Right atrium auricular region (tissue), 2 donors: ENCODE measurements at regions not wholly inside any gene's neighbourhood (a gene's known extent, or its start where the extent isn't known, plus 50 kb on each side); places are given as distances from the start of the nearest gene placed in this dataset.
"Not testable (repeated sequence)": the region's sequence is repeated elsewhere in the genome, so short reads cannot be mapped to it uniquely, and the experiment has no call there.

Experiments
- DNase-seq: peaks from one replicate; pipeline ENCODE4 v3.0.0-alpha.2; 2019; ENCODE audit warnings: low spot score
- H3K27ac ChIP-seq, 2 donors: fragments of 200-600 bp; sonication (generic); 1 replicate in 1 of 2; 2 replicates in 1 of 2; pipeline ENCODE4 v1.5.1; 2016 to 2019
- H3K27me3 ChIP-seq, 2 donors: fragments of 200-600 bp; sonication (generic); one replicate each; pipeline versions ENCODE4 v1.5.1 to v1.6.0; 2017 to 2019
- H3K36me3 ChIP-seq: fragments of 200-600 bp; sonication (generic); one replicate; pipeline ENCODE4 v1.5.1; 2016
- H3K4me1 ChIP-seq, 2 donors: fragments of 200-600 bp; sonication (generic); one replicate each; pipeline versions ENCODE4 v1.5.1 to v1.6.0; 2017 to 2019
- H3K4me3 ChIP-seq, 2 donors: fragments of 200-600 bp; sonication (generic); 1 replicate in 1 of 2; 2 replicates in 1 of 2; pipeline ENCODE4 v1.5.1; 2017 to 2019; ENCODE audit warnings: mild to moderate bottlenecking in 1 of 2, moderate library complexity in 1 of 2
- H3K9me3 ChIP-seq, 2 donors: fragments of 200-600 bp; sonication (generic); one replicate each; pipeline ENCODE4 v1.5.1; 2019
- TF ChIP-seq, protein P1 (sequence below), 2 donors: fragments of 200-600 bp; sonication (generic); IDR thresholded peaks; one replicate each; pipeline ENCODE4 v1.5.1; 2019; ENCODE audit warnings: antibody characterized with exemption in 2 of 2

DNA sequence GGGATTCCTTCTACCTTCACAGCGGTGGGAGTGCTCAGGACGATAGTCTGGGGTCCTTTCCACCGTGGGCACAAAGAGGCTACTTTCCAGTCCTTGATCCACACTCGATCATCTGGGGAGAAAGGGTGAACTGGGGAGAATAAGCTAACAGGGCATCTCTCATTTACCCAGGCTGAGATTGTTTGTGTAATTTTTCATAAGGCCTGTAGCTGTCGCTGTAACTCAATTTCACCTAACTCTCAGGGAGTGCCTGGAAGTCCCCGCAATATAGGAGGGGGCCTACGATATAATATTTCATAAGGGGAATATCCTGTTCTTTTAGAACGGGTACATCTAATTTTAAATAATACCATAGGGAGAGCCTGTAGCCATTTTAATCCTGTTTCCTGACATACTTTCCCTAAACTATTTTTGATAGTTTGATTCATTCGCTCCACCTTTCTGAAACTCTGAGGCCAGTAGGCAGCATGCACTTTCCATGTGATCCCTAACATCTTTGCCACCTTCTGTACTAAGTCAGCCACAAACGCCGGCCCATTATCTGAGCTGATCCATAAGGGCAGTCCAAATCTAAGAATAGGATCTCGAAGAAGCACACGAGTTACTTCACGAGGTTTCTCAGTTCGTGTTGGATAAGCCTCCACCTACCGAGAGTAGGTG lies 127.2 kb upstream of the CCZ1B start:
- not testable (repeated sequence) for H3K4me1 ChIP-seq, H3K36me3 ChIP-seq, H3K4me3 ChIP-seq, H3K9me3 ChIP-seq, H3K27ac ChIP-seq, H3K27me3 ChIP-seq, DNase-seq
- TF ChIP-seq, protein P1, sequence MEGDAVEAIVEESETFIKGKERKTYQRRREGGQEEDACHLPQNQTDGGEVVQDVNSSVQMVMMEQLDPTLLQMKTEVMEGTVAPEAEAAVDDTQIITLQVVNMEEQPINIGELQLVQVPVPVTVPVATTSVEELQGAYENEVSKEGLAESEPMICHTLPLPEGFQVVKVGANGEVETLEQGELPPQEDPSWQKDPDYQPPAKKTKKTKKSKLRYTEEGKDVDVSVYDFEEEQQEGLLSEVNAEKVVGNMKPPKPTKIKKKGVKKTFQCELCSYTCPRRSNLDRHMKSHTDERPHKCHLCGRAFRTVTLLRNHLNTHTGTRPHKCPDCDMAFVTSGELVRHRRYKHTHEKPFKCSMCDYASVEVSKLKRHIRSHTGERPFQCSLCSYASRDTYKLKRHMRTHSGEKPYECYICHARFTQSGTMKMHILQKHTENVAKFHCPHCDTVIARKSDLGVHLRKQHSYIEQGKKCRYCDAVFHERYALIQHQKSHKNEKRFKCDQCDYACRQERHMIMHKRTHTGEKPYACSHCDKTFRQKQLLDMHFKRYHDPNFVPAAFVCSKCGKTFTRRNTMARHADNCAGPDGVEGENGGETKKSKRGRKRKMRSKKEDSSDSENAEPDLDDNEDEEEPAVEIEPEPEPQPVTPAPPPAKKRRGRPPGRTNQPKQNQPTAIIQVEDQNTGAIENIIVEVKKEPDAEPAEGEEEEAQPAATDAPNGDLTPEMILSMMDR (IDR thresholded peaks at IDR 0.05) = peak in 1 of 2 donors; percentile 58

DNA sequence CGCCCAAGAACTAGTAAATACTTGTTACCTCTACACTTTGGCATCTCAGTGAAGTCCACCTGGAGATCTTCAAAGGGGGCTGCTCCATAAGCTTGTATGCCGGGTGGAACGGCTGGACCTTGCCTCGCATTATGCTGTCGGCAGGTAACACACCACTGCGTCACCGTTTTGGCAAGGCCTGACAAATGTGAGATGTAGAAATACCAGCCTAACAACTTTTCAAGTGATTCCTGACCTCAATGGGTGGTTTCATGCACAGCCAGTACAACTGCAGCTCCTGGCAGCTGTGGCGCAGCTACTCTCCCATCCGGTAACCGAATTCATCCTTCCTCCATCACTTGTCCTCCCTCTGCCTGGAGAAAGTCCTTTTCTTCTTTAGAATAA lies 127.7 kb upstream of the CCZ1B start:
- DNase-seq = not testable (repeated sequence)

DNA sequence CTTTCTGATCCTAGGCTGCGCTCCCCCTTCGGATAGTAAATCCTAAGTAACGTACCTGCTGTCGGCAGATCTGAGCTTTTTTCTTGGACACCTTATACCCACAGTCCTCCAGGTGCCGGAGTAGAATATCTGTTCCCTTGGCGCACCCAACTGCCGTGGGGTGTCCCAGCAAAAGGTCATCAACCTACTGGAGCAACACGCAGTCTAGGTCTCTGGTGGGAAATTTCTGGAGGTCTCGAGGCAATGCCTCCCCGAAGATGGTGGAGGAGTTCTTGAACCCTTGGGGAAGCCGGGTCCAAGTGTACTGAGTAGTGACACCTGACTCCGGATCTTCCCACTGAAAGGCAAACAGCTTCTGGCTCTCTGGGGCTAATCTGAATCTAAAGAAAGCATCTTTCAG lies 129.3 kb upstream of the CCZ1B start:
- not testable (repeated sequence) for DNase-seq, H3K9me3 ChIP-seq, H3K27ac ChIP-seq, H3K27me3 ChIP-seq, H3K4me1 ChIP-seq, H3K4me3 ChIP-seq, H3K36me3 ChIP-seq

More for the DNA sequence above, 127.7 kb upstream of the CCZ1B start:
- H3K36me3 ChIP-seq, H3K4me1 ChIP-seq, H3K27ac ChIP-seq, H3K4me3 ChIP-seq, H3K9me3 ChIP-seq, H3K27me3 ChIP-seq: not testable (repeated sequence)

DNA sequence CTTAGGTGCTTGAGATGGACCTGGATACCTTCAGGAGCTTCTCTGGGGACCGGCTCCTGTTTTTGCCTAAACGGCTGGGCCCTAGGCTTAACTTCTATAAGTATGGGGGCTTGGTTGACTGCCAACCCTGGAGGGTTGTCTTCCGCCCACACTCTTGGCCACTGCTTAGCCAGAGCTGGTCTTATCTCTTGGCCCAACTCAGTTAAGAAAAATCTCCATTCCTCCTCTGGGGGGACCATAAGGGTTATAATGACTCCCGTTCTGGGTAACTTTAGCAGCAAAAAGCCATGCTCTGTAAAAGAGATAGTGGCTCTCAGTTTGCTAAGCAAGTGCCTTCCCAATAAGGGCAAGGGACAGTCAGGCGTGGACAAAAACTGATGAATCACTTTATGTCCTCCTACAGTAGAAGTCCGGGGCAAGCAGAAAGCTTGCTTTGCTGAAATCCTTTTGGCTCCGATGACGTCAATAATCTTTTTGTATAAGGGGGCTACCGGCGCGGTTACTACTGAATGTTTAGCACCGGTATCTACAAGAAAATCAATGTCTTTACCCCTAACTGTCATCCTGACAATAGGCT lies 130.0 kb upstream of the CCZ1B start:
- DNase-seq, H3K4me1 ChIP-seq, H3K27ac ChIP-seq, H3K36me3 ChIP-seq, H3K4me3 ChIP-seq, H3K27me3 ChIP-seq, H3K9me3 ChIP-seq: not testable (repeated sequence)

DNA sequence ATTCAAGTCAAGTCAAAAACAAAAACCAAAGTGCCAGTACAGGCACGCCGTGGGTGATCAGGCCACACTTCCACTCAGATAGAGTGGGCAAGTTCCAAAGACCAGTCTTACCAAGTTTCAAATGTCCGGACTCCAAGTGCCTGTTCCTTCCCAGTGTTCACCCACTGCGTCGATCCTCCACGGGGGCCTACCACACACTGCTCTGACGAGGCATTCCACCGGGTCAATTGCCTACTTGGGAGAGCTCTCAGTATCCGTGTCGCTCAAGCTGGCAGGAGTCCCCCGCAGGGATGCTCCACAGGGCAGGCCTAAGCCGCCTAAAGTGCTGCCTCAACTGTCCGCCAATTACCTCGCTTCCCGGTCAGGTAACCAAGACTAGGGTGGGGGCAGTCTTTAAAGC lies 132.3 kb upstream of the CCZ1B start:
- not testable (repeated sequence) for H3K4me1 ChIP-seq, H3K27me3 ChIP-seq

DNA sequence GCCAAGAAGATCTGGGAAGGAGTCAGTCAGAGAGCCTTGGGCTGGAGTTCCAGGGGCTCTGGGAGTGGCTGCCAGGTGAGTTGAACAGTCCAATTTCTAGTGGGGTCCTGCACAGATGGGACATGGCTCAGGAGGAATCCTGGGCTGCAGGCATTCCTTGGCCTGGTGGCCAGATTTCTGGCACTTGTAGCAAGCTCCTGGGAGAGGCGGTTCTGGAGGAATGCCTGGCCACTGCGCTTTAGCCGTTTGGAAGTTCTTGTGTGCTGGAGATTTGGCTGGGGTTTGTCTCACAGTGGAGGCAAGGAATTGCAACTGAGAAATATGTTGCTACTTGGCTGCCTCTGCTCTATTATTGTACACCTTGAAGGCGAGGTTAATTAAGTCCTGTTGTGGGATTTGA lies 133.9 kb upstream of the CCZ1B start:
- H3K4me3 ChIP-seq, H3K9me3 ChIP-seq, H3K27me3 ChIP-seq, DNase-seq, H3K36me3 ChIP-seq, H3K4me1 ChIP-seq, H3K27ac ChIP-seq: not testable (repeated sequence)

More for the DNA sequence above, 132.3 kb upstream of the CCZ1B start:
- not testable (repeated sequence) for H3K36me3 ChIP-seq, H3K27ac ChIP-seq, H3K9me3 ChIP-seq, DNase-seq, H3K4me3 ChIP-seq

DNA sequence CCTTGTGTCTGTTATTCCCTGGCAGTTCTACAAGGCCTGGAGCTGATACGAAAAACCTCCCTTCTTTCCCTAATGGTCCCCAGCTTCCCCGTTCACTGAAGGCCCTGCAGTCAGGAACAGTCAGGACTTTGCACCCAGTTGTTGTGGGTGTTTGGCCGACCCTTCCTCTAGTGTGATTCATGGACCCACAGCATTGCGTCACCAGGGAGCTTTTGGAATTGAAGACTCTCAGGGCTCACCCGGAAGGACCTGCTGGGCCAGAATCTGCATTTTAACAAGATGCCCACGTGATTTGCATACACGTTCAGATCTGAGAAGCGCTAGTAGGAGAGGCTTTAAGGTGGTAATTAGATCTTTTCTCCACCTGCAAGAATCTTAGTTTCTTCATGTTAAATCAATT lies 136.8 kb upstream of the CCZ1B start:
- not testable (repeated sequence) for H3K27me3 ChIP-seq, H3K36me3 ChIP-seq, H3K27ac ChIP-seq, H3K4me3 ChIP-seq, H3K9me3 ChIP-seq, H3K4me1 ChIP-seq, DNase-seq

DNA sequence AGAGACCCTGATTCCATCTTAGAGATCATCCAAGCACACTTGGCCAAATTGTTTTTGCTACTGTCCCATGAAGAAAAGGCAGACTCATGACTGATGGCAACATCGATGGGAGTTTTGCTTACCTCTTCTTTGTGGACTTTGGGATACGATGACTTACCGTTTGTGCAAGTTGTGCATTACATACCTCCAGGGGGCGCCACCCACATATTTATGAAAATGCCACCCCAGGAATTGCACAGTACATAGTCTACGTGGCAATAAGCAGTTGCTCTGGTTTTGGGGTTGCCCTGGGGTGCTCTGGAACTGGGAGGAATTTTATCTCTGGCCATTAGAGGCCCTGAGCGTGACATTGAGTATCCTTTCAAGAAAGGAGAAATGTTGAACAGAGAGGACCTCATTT lies 139.0 kb upstream of the CCZ1B start:
- H3K9me3 ChIP-seq, H3K27me3 ChIP-seq, H3K4me3 ChIP-seq, H3K4me1 ChIP-seq, H3K27ac ChIP-seq, H3K36me3 ChIP-seq: not testable (repeated sequence)
- DNase-seq = peak; percentile 70
- TF ChIP-seq, protein P1 (IDR thresholded peaks at IDR 0.05) = peak in 1 of 2 donors; percentile 39

DNA sequence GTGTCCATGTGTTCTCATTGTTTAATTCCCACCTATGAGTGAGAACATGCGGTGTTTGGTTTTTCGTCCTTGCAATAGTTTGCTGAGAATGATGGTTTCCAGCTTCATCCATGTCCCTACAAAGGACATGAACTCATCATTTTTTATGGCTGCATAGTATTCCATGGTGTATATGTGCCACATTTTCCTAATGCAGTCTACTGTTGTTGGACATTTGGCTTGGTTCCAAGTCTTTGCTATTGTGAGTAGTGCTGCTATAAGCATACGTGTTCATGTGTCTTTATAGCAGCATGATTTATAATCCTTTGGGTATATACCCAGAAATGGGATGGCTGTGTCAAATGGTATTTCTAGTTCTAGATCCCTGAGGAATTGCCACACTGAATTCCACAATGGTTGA lies 144.1 kb upstream of the CCZ1B start:
- H3K4me3 ChIP-seq, H3K27ac ChIP-seq, H3K4me1 ChIP-seq, H3K9me3 ChIP-seq, DNase-seq, H3K36me3 ChIP-seq, H3K27me3 ChIP-seq: not testable (repeated sequence)

DNA sequence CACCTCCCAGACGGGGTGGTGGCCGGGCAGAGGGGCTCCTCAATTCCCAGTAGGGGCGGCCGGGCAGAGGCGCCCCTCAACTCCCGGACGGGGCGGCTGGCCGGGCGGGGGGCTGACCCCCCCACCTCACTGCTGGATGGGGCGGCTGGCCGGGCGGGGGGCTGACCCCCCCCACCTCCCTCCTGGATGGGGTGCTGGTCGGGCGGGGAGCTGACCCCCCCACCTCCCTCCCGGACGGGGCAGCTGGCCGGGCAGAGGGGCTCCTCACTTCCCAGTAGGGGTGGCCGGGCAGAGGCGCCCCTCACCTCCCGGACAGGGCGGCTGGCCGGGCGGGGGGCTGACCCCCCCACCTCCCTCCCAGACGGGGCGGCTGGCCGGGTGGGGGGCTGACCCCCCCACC lies 148.8 kb upstream of the CCZ1B start:
- not testable (repeated sequence) for H3K4me1 ChIP-seq, DNase-seq, H3K36me3 ChIP-seq, H3K4me3 ChIP-seq, H3K27me3 ChIP-seq, H3K9me3 ChIP-seq, H3K27ac ChIP-seq

DNA sequence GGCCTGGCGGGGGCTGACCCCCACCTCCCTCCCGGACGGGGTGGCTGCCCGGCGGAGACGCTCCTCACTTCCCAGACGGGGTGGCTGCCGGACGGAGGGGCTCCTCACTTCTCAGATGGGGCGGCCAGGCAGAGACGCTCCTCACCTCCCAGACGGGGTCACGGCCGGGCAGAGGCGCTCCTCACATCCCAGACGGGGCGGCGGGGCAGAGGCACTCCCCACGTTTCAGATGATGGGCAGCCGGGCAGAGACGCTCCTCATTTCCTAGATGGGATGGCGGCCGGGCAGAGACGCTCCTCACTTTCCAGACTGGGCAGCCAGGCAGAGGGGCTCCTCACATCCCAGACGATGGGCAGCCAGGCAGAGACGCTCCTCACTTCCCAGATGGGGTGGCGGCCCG lies 149.3 kb upstream of the CCZ1B start:
- not testable (repeated sequence) for H3K36me3 ChIP-seq

DNA sequence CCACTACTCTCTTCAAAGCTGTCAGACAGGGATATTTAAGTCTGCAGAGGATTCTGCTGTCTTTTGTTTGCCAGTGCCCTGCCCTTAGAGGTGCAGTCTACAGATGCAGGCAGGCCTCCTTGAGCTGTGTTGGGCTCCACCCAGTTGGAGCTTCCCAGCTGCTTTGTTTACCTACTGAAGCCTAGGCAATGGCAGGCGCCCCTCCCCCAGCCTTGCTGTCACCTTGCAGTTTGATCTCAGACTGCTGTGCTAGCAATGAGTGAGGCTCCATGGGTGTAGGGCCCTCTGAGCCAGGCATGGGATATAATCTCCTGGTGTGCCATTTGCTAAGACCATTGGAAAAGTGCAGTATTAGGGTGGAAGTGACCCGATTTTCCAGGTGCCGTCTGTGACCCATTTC lies 151.3 kb upstream of the CCZ1B start:
- H3K27me3 ChIP-seq, H3K4me1 ChIP-seq, H3K9me3 ChIP-seq, H3K4me3 ChIP-seq, DNase-seq, H3K36me3 ChIP-seq, H3K27ac ChIP-seq: not testable (repeated sequence)

More for the DNA sequence above, 149.3 kb upstream of the CCZ1B start:
- H3K27ac ChIP-seq, H3K9me3 ChIP-seq, DNase-seq, H3K4me1 ChIP-seq, H3K27me3 ChIP-seq, H3K4me3 ChIP-seq: not testable (repeated sequence)

DNA sequence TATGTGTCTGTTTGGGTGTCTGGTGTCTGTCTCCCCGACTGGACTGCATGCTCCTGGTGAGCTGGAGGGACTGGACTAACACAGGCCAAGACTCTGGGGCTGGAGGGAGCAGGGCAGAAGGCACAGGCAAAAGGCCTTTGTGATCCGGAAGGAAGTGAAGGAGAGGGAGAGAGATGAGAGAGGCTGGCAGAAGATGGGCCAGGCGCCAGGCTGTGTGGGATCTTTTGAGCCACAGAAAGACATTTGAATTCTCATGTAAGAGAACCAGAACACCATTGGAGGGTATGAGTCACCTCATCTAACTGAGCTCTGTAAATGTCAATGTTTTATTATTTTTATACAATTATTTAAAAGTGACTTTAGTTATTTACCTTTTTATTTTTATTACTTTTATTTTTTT lies 152.3 kb upstream of the CCZ1B start:
- H3K36me3 ChIP-seq, H3K27me3 ChIP-seq, H3K27ac ChIP-seq, H3K4me1 ChIP-seq, H3K4me3 ChIP-seq, DNase-seq, H3K9me3 ChIP-seq: not testable (repeated sequence)
